Endothelial cell of umbilical vein (primary cell): ENCODE measurements at regions not wholly inside any gene's neighbourhood (a gene's known extent, or its start where the extent isn't known, plus 50 kb on each side); places are given as distances from the start of the nearest gene placed in this dataset.

Source experiments
- BruUV-seq: library from RNA; stranded (reverse); fragments of 400-500 nt; replicated peaks from 2 replicates; lab custom pipeline; 2021; lab: Mats Ljungman, UMichigan
- CTCF ChIA-PET: fragments of 300-600, 350-600 bp; sonication (Branson Sonifier 250); formaldehyde crosslinking; loops from one replicate; lab custom pipeline; 2021; ENCODE audit warnings: antibody characterized with exemption, inconsistent platforms; lab: Charles Lee
- POLR2A ChIA-PET: fragments of 300-600, 350-600 bp; sonication (Branson Sonifier 250); formaldehyde crosslinking; loops from one replicate; lab custom pipeline; 2021; ENCODE audit warnings: antibody characterized with exemption, inconsistent platforms; lab: Charles Lee
- DNase-seq: peaks from one replicate; pipeline ENCODE4 v3.0.0-alpha.2; 2011; ENCODE audit warnings: low read depth, low spot score
- FAIRE-seq: peaks from 2 replicates; lab custom pipeline; 2011; peaks lifted over from hg19 to GRCh38; lab: Jason Lieb, UNC
- H2AFZ ChIP-seq: 2 replicates; pipeline ENCODE4 v1.6.0; 2012; ENCODE audit warnings: low read depth, low read length, control low read depth, inconsistent platforms
- H3K27ac ChIP-seq: 2 replicates; pipeline ENCODE4 v1.5.1; 2011; ENCODE audit warnings: low read depth, mild to moderate bottlenecking, control low read depth, low read length, moderate library complexity; ENCODE audit not compliant: insufficient read depth
- H3K27me3 ChIP-seq, 2 experiments: 2 replicates each; pipeline versions ENCODE4 v1.6.0 to v1.6.1; 2011; ENCODE audit warnings: low read length in 2 of 2, mixed read lengths in 1 of 2; ENCODE audit not compliant: control insufficient read depth in 2 of 2, insufficient read depth in 2 of 2
- H3K36me3 ChIP-seq, 2 experiments: 2 replicates in 1 of 2; 3 replicates in 1 of 2; pipeline ENCODE4 v1.5.1; 2011; ENCODE audit warnings: low read length in 2 of 2, mild to moderate bottlenecking in 1 of 2, moderate library complexity in 1 of 2; ENCODE audit not compliant: control insufficient read depth in 2 of 2, insufficient read depth in 2 of 2; ENCODE audit errors: extremely low read depth in 1 of 2
- H3K4me1 ChIP-seq: 3 replicates; pipeline ENCODE4 v1.5.1; 2011; ENCODE audit warnings: mild to moderate bottlenecking, low read length; ENCODE audit not compliant: control insufficient read depth, insufficient read depth; ENCODE audit errors: extremely low read depth
- H3K4me2 ChIP-seq: 2 replicates; pipeline ENCODE4 v1.6.1; 2011; ENCODE audit warnings: low read length, control low read depth, mixed read lengths; ENCODE audit not compliant: insufficient read depth
- H3K4me3 ChIP-seq, 3 experiments: fragments of 200-600 bp in 1 of 3; sonication (generic), shearing (Covaris generic) in 1 of 3; replicated peaks in 1 of 3; 2 replicates each; pipeline ENCODE4 v1.5.1; 2011 to 2016; ENCODE audit warnings: control low read depth in 3 of 3, low read length in 3 of 3, mild to moderate bottlenecking in 2 of 3, inconsistent platforms in 1 of 3, low read depth in 1 of 3, moderate library complexity in 1 of 3; ENCODE audit not compliant: insufficient read depth in 1 of 3
- H3K79me2 ChIP-seq: 2 replicates; pipeline ENCODE4 v1.6.0; 2012; ENCODE audit warnings: low read length, inconsistent platforms; ENCODE audit not compliant: control insufficient read depth, insufficient read depth
- H3K9ac ChIP-seq: replicated peaks from 2 replicates; pipeline ENCODE3; 2011; ENCODE audit warnings: low read length, control low read depth; ENCODE audit not compliant: insufficient read depth; ENCODE audit errors: extremely low read depth
- H3K9me1 ChIP-seq: replicated peaks from 3 replicates; pipeline ENCODE4 v1.6.0; 2011; ENCODE audit warnings: mild to moderate bottlenecking, low read length; ENCODE audit not compliant: control insufficient read depth, insufficient read depth; ENCODE audit errors: extremely low read depth
- H3K9me3 ChIP-seq: replicated peaks from 2 replicates; pipeline ENCODE4 v1.5.1; 2012; ENCODE audit warnings: low read length, inconsistent platforms; ENCODE audit not compliant: control insufficient read depth, insufficient read depth
- H4K20me1 ChIP-seq: replicated peaks from 2 replicates; pipeline ENCODE3; 2011; ENCODE audit warnings: mild to moderate bottlenecking, low read length; ENCODE audit not compliant: control insufficient read depth, insufficient read depth; ENCODE audit errors: extremely low read depth
- CTCF ChIP-seq, 2 donors: IDR thresholded peaks; 1 replicate in 1 of 2; 2 replicates in 1 of 2; pipeline ENCODE4 v1.5.1; 2011; ENCODE audit warnings: low read length in 2 of 2, mild to moderate bottlenecking in 2 of 2, moderate library complexity in 2 of 2, control low read depth in 1 of 2, inconsistent platforms in 1 of 2, low read depth in 1 of 2; ENCODE audit not compliant: insufficient read depth in 1 of 2; ENCODE audit errors: extremely low read depth in 1 of 2
- EZH2 ChIP-seq: IDR thresholded peaks from 2 replicates; pipeline ENCODE4 v1.6.1; 2012; ENCODE audit warnings: borderline replicate concordance, low read depth, mild to moderate bottlenecking, moderate library complexity, low read length, inconsistent platforms; ENCODE audit not compliant: severe bottlenecking
- FOS ChIP-seq: IDR thresholded peaks from 2 replicates; pipeline ENCODE4 v1.6.1; 2011; ENCODE audit warnings: mild to moderate bottlenecking, low read length, moderate library complexity, borderline replicate concordance; ENCODE audit not compliant: insufficient read depth
- JUN ChIP-seq: IDR thresholded peaks from 2 replicates; pipeline ENCODE4 v1.6.1; 2011; ENCODE audit warnings: borderline replicate concordance, low read depth; ENCODE audit not compliant: insufficient read length, insufficient read depth
- MAX ChIP-seq: IDR thresholded peaks from 2 replicates; pipeline ENCODE4 v1.6.1; 2011; ENCODE audit not compliant: insufficient read depth, insufficient read length
- MYC ChIP-seq: IDR thresholded peaks from one replicate; pipeline ENCODE4 v1.6.1; 2011; ENCODE audit warnings: mild to moderate bottlenecking, low read depth, low read length
- POLR2AphosphoS5 ChIP-seq: IDR thresholded peaks from 2 replicates; pipeline ENCODE4 v1.6.1; 2012; ENCODE audit warnings: low read depth, mild to moderate bottlenecking, control low read depth, low read length, moderate library complexity; ENCODE audit not compliant: insufficient read depth
- dilution Hi-C: fragments of 300-500 bp; cut with MboI; formaldehyde crosslinking; loops from one replicate; pipeline ENCODE4 v1.15.0; 2019; ENCODE audit warnings: low sequenced_read_pairs; ENCODE audit not compliant: extremely low pct_ligation_motif_present
- intact Hi-C: fragments of 100-400 bp; cut with micrococcal nuclease; formaldehyde crosslinking; loops from one replicate; pipeline ENCODE4 v1.10.0; 2022

- Histone ChIP-seq H3K9me1 (no peaks in the 10 kb centered on the region), H3K4me1 (no peaks in the 10 kb centered on the region), H3K27ac (no peak overlapping the region), H3K9ac (no peak overlapping the region), H3K4me3 (no peak overlapping the region), H3K27me3 (no peaks in the 10 kb centered on the region), H3K9me3 (peaks cover 7% of the 10 kb centered on the region), H3K79me2 (no peaks in the 10 kb centered on the region), H4K20me1 (no peaks in the 10 kb centered on the region), H3K4me2 (no peak overlapping the region), H2AFZ (no peak overlapping the region), H3K36me3 (no peaks in the 10 kb centered on the region)
- dilution Hi-C loops (no loop called here), intact Hi-C loops (no loop called here)
- CTCF ChIA-PET, result no interaction called here
- TF ChIP-seq EZH2 (no peak), MAX (no peak)
- POLR2A ChIA-PET, result no interaction called here
- no TSS peak for BruUV-seq
- no peak for DNase-seq
- FAIRE-seq, result no peak
Observed at GRCh38 chr11:115558635-115559034, 54.4 kb upstream of the CADM1 start.

- Histone ChIP-seq H3K36me3 (no peaks in the 10 kb centered on the region), H3K9me1 (no peaks in the 10 kb centered on the region), H3K9ac (no peak overlapping the region), H3K4me2 (no peak overlapping the region), H2AFZ (no peak overlapping the region), H3K27ac (no peak overlapping the region), H4K20me1 (no peaks in the 10 kb centered on the region), H3K9me3 (peaks cover 7% of the 10 kb centered on the region), H3K27me3 (no peaks in the 10 kb centered on the region), H3K4me1 (no peaks in the 10 kb centered on the region), H3K79me2 (no peaks in the 10 kb centered on the region), H3K4me3 (no peak overlapping the region)
- FAIRE-seq (no peak), DNase-seq (no peak)
- POLR2A ChIA-PET, result no interaction called here
- BruUV-seq, result no TSS peak
- TF ChIP-seq CTCF (IDR thresholded peaks at IDR 0.05; ENCODE audit: extremely low read depth in 1 of 2, insufficient read depth in 1 of 2, low read depth in 1 of 2, low read length in 2 of 2) (no peak), JUN (no peak), FOS (no peak), POLR2AphosphoS5 (no peak), MAX (no peak), MYC (no peak)
- dilution Hi-C loops, result no loop called here
- CTCF ChIA-PET, result no interaction called here
- intact Hi-C loops, result no loop called here
Observed at GRCh38 chr11:115557681-115558080, 53.5 kb upstream of the CADM1 start.
